GM12878 (cell line): ENCODE measurements at regions not wholly inside any gene's neighbourhood (a gene's known extent, or its start where the extent isn't known, plus 50 kb on each side); places are given as distances from the start of the nearest gene placed in this dataset.

Experiments
- ATAC-seq: fragments of 200-7000 bp; cut with Tn5 transposase; 3 replicates; pipeline ENCODE4 v1.9.1; 2020; ENCODE audit warnings: mild to moderate bottlenecking, moderate library complexity
- BruUV-seq: library from RNA; stranded (reverse); fragments of 400-500 nt; replicated peaks from 2 replicates; lab custom pipeline; 2021; lab: Mats Ljungman, UMichigan
- CTCF ChIA-PET: fragments of 300-600 bp; sonication (Branson Sonifier 250); formaldehyde crosslinking; extraction: SDS; loops from one replicate; lab custom pipeline; 2021; ENCODE audit warnings: inconsistent platforms; lab: Yijun Ruan, JAX
- POLR2A ChIA-PET: fragments of 350-600 bp; formaldehyde crosslinking; extraction: SDS; loops from one replicate; lab custom pipeline; 2021; ENCODE audit warnings: inconsistent platforms; lab: Charles Lee
- RAD21 ChIA-PET: fragments of 300-600 bp; sonication (Branson Sonifier 250); formaldehyde crosslinking; loops from one replicate; lab custom pipeline; 2023; ENCODE audit warnings: antibody characterized with exemption; ENCODE audit not compliant: unreplicated experiment; lab: Charles Lee
- SMC1A ChIA-PET: fragments of 300-600 bp; sonication (Branson Sonifier 250); formaldehyde crosslinking; loops from one replicate; lab custom pipeline; 2023; ENCODE audit not compliant: unreplicated experiment, uncharacterized antibody; lab: Charles Lee
- DNase-seq: peaks from one replicate; pipeline ENCODE4 v3.0.0-alpha.2; 2011; ENCODE audit warnings: low read depth, low spot score
- FAIRE-seq: peaks from 3 replicates; lab custom pipeline; 2011; peaks lifted over from hg19 to GRCh38; lab: Jason Lieb, UNC
- H2AFZ ChIP-seq: 2 replicates; pipeline ENCODE4 v1.6.0; 2011; ENCODE audit warnings: low read depth, low read length, control low read depth; ENCODE audit not compliant: control insufficient read depth
- H3K27ac ChIP-seq: 2 replicates; pipeline ENCODE4 v1.5.1; 2011; ENCODE audit warnings: control low read depth; ENCODE audit not compliant: control insufficient read depth, insufficient read depth
- H3K27me3 ChIP-seq, 2 experiments: replicated peaks in 1 of 2; 2 replicates each; pipeline versions ENCODE4 v1.6.0 to v1.6.1; 2011; ENCODE audit warnings: low read length in 1 of 2; ENCODE audit not compliant: control insufficient read depth in 2 of 2, insufficient read depth in 2 of 2
- H3K36me3 ChIP-seq, 2 experiments: 2 replicates each; pipeline ENCODE4 v1.5.1; 2011; ENCODE audit warnings: low read length in 1 of 2; ENCODE audit not compliant: control insufficient read depth in 2 of 2, insufficient read depth in 2 of 2
- H3K4me1 ChIP-seq: 2 replicates; pipeline ENCODE4 v1.6.1; 2011; ENCODE audit warnings: mild to moderate bottlenecking, low read length, moderate library complexity, mixed read lengths; ENCODE audit not compliant: control insufficient read depth, insufficient read depth
- H3K4me2 ChIP-seq: 2 replicates; pipeline ENCODE4 v1.6.0; 2011; ENCODE audit warnings: control low read depth; ENCODE audit not compliant: control insufficient read depth, insufficient read depth
- H3K4me3 ChIP-seq: fragments of 200-600 bp; sonication (generic); 2 replicates; pipeline ENCODE4 v1.5.1; 2016
- H3K79me2 ChIP-seq: 2 replicates; pipeline ENCODE4 v1.6.0; 2011; ENCODE audit warnings: low read length; ENCODE audit not compliant: control insufficient read depth, insufficient read depth
- H3K9ac ChIP-seq: 2 replicates; pipeline ENCODE4 v1.8.0; 2011; ENCODE audit warnings: low read length, control low read depth, mixed read lengths; ENCODE audit not compliant: control insufficient read depth, insufficient read depth
- H3K9me3 ChIP-seq: replicated peaks from 3 replicates; pipeline ENCODE4 v1.5.1; 2011; ENCODE audit warnings: mild to moderate bottlenecking, low read length; ENCODE audit not compliant: control insufficient read depth, insufficient read depth
- H4K20me1 ChIP-seq: 2 replicates; pipeline ENCODE4 v1.6.0; 2011; ENCODE audit not compliant: control insufficient read depth, insufficient read depth
- CEBPZ ChIP-seq: fragments of 150-350 bp; IDR thresholded peaks from 2 replicates; pipeline ENCODE4 v1.6.1; 2016; ENCODE audit warnings: low read depth, low read length
- EED ChIP-seq: sonication (generic); IDR thresholded peaks from 2 replicates; pipeline ENCODE4 v1.6.1; 2016; ENCODE audit warnings: antibody characterized with exemption, low read depth
- IRF4 ChIP-seq: IDR thresholded peaks from 2 replicates; pipeline ENCODE4 v1.6.1; 2011; ENCODE audit warnings: low read depth, low read length
- NFXL1 ChIP-seq: fragments of 450-650 bp; IDR thresholded peaks from 2 replicates; pipeline ENCODE4 v1.6.1; 2017; ENCODE audit warnings: antibody characterized with exemption, mild to moderate bottlenecking, borderline replicate concordance
- NKRF ChIP-seq: fragments of 450-650 bp; conservative IDR thresholded peaks from 2 replicates; pipeline ENCODE4 v1.6.1; 2017; ENCODE audit warnings: mild to moderate bottlenecking, moderate library complexity
- TAF1 ChIP-seq: IDR thresholded peaks from 2 replicates; pipeline ENCODE4 v1.6.1; 2011; ENCODE audit warnings: mild to moderate bottlenecking, low read depth, low read length, borderline replicate concordance
- ZNF384 ChIP-seq: IDR thresholded peaks from 2 replicates; pipeline ENCODE4 v1.6.1; 2012; ENCODE audit warnings: low read depth, mild to moderate bottlenecking, low read length, improper control_type of control experiment, borderline replicate concordance
- ZSCAN29 ChIP-seq: fragments of 450-650 bp; IDR thresholded peaks from 2 replicates; pipeline ENCODE4 v1.6.1; 2017; ENCODE audit warnings: mild to moderate bottlenecking, moderate library complexity
- WGBS: methylation state at CpG from one replicate; pipeline ENCODE4 v1.1.6; 2016; ENCODE audit warnings: low lambda C conversion rate; ENCODE audit not compliant: insufficient replicate concordance, insufficient coverage; ENCODE audit errors: missing lambda C conversion rate; 5-methylcytosine and 5-hydroxymethylcytosine counted together
- in situ Hi-C: fragments of 300-500 bp; cut with MboI; formaldehyde crosslinking; loops from 9 replicates; pipeline ENCODE4 v1.14.3; 2018; ENCODE audit warnings: mixed read lengths
- intact Hi-C: fragments of 100-400 bp; cut with micrococcal nuclease; formaldehyde crosslinking; loops from one replicate; pipeline ENCODE4 v1.14.2; 2022; ENCODE audit not compliant: unreplicated experiment
- TF ChIP-seq, protein P1 (sequence below): fragments of 450-650 bp; IDR thresholded peaks from 2 replicates; pipeline ENCODE4 v1.6.1; 2018; ENCODE audit warnings: borderline replicate concordance, mild to moderate bottlenecking; ENCODE audit not compliant: partially characterized antibody

DNA sequence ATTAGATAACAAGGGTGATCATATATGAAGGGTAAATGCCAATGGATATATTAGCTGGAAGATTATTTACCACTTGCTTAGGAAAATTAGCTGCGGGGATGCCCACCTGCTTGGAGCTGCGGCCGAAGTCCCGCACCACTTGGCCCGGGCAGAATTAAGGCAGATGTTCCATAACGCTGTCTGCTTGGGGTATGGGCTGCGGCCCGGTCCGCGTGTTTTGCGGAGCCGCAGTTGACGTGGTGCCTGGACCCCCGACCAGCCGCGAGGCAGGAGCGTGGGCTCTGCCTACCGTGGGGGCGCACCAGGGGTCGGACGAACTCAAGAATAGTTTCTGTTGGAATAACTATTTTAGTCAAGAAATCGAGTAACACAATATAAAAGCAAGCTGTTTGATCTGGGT, 235.2 kb downstream of the CPXCR1 start:
- Histone ChIP-seq H2AFZ (no peak overlapping the region), H3K27me3 (no peaks in the 10 kb centered on the region), H3K4me1 (no peaks in the 10 kb centered on the region)
- TF ChIP-seq IRF4: no peak
- no peak for TF ChIP-seq NFXL1
- TF ChIP-seq, all 136 proteins: peak for 0
- WGBS: 71% methylated on average over 16 of the region's 22 CpGs
- no peaks in the 10 kb centered on the region for H4K20me1 ChIP-seq
- no peak overlapping the region for H3K4me3 ChIP-seq
- in situ Hi-C loops (no loop called here), intact Hi-C loops (no loop called here)
- FAIRE-seq (no peak), DNase-seq (no peak), ATAC-seq (no peak)
- no peaks in the 10 kb centered on the region for H3K79me2 ChIP-seq
- BruUV-seq: no TSS peak
- no peak overlapping the region for H3K27ac ChIP-seq
- no peaks in the 10 kb centered on the region for H3K36me3 ChIP-seq
- no peak overlapping the region for H3K9ac ChIP-seq
- CTCF ChIA-PET: no interaction called here
- no peaks in the 10 kb centered on the region for H3K9me3 ChIP-seq
- RAD21 ChIA-PET: no interaction called here
- POLR2A ChIA-PET: no interaction called here
- no peak overlapping the region for H3K4me2 ChIP-seq
- SMC1A ChIA-PET: no interaction called here

GRCh38 chrX:88982933-88983332, 235.9 kb downstream of the CPXCR1 start:
- no peaks in the 10 kb centered on the region for H3K9me3 ChIP-seq
- H3K27ac ChIP-seq: no peak overlapping the region
- no peaks in the 10 kb centered on the region for H3K4me1 ChIP-seq
- H2AFZ ChIP-seq: no peak overlapping the region
- no peak overlapping the region for H3K4me2 ChIP-seq
- in situ Hi-C loops: no loop called here
- no peaks in the 10 kb centered on the region for H4K20me1 ChIP-seq
- H3K9ac ChIP-seq: no peak overlapping the region
- POLR2A ChIA-PET: no interaction called here
- SMC1A ChIA-PET: interaction anchor here (1.7 kb wide), 1 partner anchor 13 kb away, joined by 3 read pairs; no protein-coding TSS in a partner anchor
- DNase-seq (no peak), FAIRE-seq (no peak), ATAC-seq (no peak)
- H3K4me3 ChIP-seq: no peak overlapping the region
- WGBS: 14% methylated on average over 2 of the region's 3 CpGs
- H3K36me3 ChIP-seq: no peaks in the 10 kb centered on the region
- H3K79me2 ChIP-seq: no peaks in the 10 kb centered on the region
- RAD21 ChIA-PET: no interaction called here
- intact Hi-C loops: no loop called here
- H3K27me3 ChIP-seq: no peaks in the 10 kb centered on the region
- CTCF ChIA-PET: no interaction called here
- no TSS peak for BruUV-seq
- TF ChIP-seq, protein P1, sequence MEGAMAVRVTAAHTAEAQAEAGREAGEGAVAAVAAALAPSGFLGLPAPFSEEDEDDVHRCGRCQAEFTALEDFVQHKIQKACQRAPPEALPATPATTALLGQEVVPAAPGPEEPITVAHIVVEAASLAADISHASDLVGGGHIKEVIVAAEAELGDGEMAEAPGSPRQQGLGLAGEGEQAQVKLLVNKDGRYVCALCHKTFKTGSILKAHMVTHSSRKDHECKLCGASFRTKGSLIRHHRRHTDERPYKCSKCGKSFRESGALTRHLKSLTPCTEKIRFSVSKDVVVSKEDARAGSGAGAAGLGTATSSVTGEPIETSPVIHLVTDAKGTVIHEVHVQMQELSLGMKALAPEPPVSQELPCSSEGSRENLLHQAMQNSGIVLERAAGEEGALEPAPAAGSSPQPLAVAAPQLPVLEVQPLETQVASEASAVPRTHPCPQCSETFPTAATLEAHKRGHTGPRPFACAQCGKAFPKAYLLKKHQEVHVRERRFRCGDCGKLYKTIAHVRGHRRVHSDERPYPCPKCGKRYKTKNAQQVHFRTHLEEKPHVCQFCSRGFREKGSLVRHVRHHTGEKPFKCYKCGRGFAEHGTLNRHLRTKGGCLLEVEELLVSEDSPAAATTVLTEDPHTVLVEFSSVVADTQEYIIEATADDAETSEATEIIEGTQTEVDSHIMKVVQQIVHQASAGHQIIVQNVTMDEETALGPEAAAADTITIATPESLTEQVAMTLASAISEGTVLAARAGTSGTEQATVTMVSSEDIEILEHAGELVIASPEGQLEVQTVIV: no peak
- TF ChIP-seq NKRF: no peak
- TF ChIP-seq ZNF384: no peak
- TF ChIP-seq TAF1: no peak
- TF ChIP-seq EED: no peak
- TF ChIP-seq ZSCAN29: no peak
- TF ChIP-seq CEBPZ: no peak
